PC-3 (cell line): ENCODE measurements at regions not wholly inside any gene's neighbourhood (a gene's known extent, or its start where the extent isn't known, plus 50 kb on each side); places are given as distances from the start of the nearest gene placed in this dataset.

Source experiments
- ATAC-seq: fragments of 200-7000 bp; cut with Tn5 transposase; 2 replicates; pipeline ENCODE4 v1.9.1; 2020; ENCODE audit warnings: mild to moderate bottlenecking, moderate library complexity
- BruUV-seq: library from RNA; stranded (reverse); fragments of 400-500 nt; replicated peaks from 2 replicates; lab custom pipeline; 2021; lab: Mats Ljungman, UMichigan
- CTCF ChIA-PET: fragments of 300-600 bp; sonication (Branson Sonifier 250); formaldehyde crosslinking; loops from one replicate; lab custom pipeline; 2022; ENCODE audit warnings: antibody characterized with exemption; lab: Charles Lee
- POLR2A ChIA-PET: fragments of 300-600 bp; sonication (Branson Sonifier 250); formaldehyde crosslinking; loops from one replicate; lab custom pipeline; 2022; ENCODE audit warnings: antibody characterized with exemption; ENCODE audit not compliant: unreplicated experiment; lab: Charles Lee
- DNase-seq: peaks from one replicate; pipeline ENCODE4 v3.0.0-alpha.2; 2015
- H2AFZ ChIP-seq: fragments of 300-600 bp; sonication (generic); 2 replicates; pipeline ENCODE4 v1.6.0; 2016; ENCODE audit warnings: antibody characterized with exemption, low read length
- H3F3A ChIP-seq: fragments of 300-600 bp; sonication (generic); one replicate; pipeline ENCODE4 v1.6.0; 2017; ENCODE audit warnings: antibody characterized with exemption, low read length, control low read depth, mild to moderate bottlenecking; ENCODE audit not compliant: unreplicated experiment
- H3K27ac ChIP-seq: fragments of 300-600 bp; sonication (generic); 2 replicates; pipeline ENCODE4 v1.5.1; 2016; ENCODE audit warnings: mild to moderate bottlenecking, low read length
- H3K27me3 ChIP-seq: fragments of 300-600 bp; sonication (generic); 2 replicates; pipeline ENCODE4 v1.6.1; 2016; ENCODE audit warnings: low read length, mixed read lengths
- H3K36me3 ChIP-seq: fragments of 300-600 bp; sonication (generic); 2 replicates; pipeline ENCODE4 v1.6.1; 2016; ENCODE audit warnings: low read depth, mixed run types, low read length, mixed read lengths
- H3K4me1 ChIP-seq: fragments of 300-600 bp; sonication (generic); 2 replicates; pipeline ENCODE4 v1.5.1; 2016; ENCODE audit warnings: low read length; ENCODE audit not compliant: insufficient read depth
- H3K4me2 ChIP-seq: fragments of 300-600 bp; sonication (generic); 2 replicates; pipeline ENCODE4 v1.6.0; 2016; ENCODE audit warnings: low read length
- H3K4me3 ChIP-seq: fragments of 300-600 bp; sonication (generic); 2 replicates; pipeline ENCODE4 v1.5.1; 2016; ENCODE audit warnings: mild to moderate bottlenecking, low read length, mixed read lengths
- H3K79me2 ChIP-seq: fragments of 300-600 bp; sonication (generic); 2 replicates; pipeline ENCODE4 v1.6.1; 2017; ENCODE audit warnings: low read length, mixed read lengths
- H3K9ac ChIP-seq: fragments of 300-600 bp; sonication (generic); 2 replicates; pipeline ENCODE4 v1.6.0; 2016; ENCODE audit warnings: mild to moderate bottlenecking, low read length
- H3K9me2 ChIP-seq: fragments of 300-600 bp; sonication (generic); replicated peaks from 2 replicates; pipeline ENCODE4 v1.6.1; 2016; ENCODE audit warnings: mixed run types, low read length, mixed read lengths
- H3K9me3 ChIP-seq: fragments of 300-600 bp; sonication (generic); 2 replicates; pipeline ENCODE4 v1.6.1; 2016; ENCODE audit warnings: low read length, mixed read lengths
- H4K20me1 ChIP-seq: fragments of 300-600 bp; sonication (generic); 2 replicates; pipeline ENCODE4 v1.6.1; 2016; ENCODE audit warnings: low read length, mixed read lengths
- CTCF ChIP-seq: fragments of 300-600 bp; sonication (generic); conservative IDR thresholded peaks from 2 replicates; pipeline ENCODE4 v1.5.1; 2017; ENCODE audit warnings: antibody characterized with exemption, low read depth, mild to moderate bottlenecking, low read length
- EZH2 ChIP-seq: fragments of 300-600 bp; sonication (generic); IDR thresholded peaks from one replicate; pipeline ENCODE4 v1.6.1; 2017; ENCODE audit warnings: antibody characterized with exemption, mild to moderate bottlenecking, low read length; ENCODE audit not compliant: unreplicated experiment
- EZH2phosphoT487 ChIP-seq: fragments of 300-600 bp; sonication (generic); IDR thresholded peaks from 2 replicates; pipeline ENCODE4 v1.6.1; 2018; ENCODE audit warnings: mild to moderate bottlenecking, antibody characterized with exemption, low read length, borderline replicate concordance
- intact Hi-C: fragments of 100-400 bp; cut with micrococcal nuclease; formaldehyde crosslinking; loops from 2 replicates; pipeline ENCODE4 v1.9.0; 2023

- POLR2A ChIA-PET = no interaction called here
- no TSS peak for BruUV-seq
- intact Hi-C loops = no loop called here
- H3K27ac ChIP-seq = no peak overlapping the region
- H3F3A ChIP-seq = no peaks in the 10 kb centered on the region
- H4K20me1 ChIP-seq = no peaks in the 10 kb centered on the region
- H3K36me3 ChIP-seq = no peaks in the 10 kb centered on the region
- no peaks in the 10 kb centered on the region for H3K9me2 ChIP-seq
- no peaks in the 10 kb centered on the region for H3K9me3 ChIP-seq
- H3K9ac ChIP-seq = no peak overlapping the region
- no peak overlapping the region for H3K4me3 ChIP-seq
- no peak overlapping the region for H2AFZ ChIP-seq
- CTCF ChIA-PET = no interaction called here
- no peak overlapping the region for H3K4me2 ChIP-seq
- no peaks in the 10 kb centered on the region for H3K27me3 ChIP-seq
- no peaks in the 10 kb centered on the region for H3K79me2 ChIP-seq
- no peak for TF ChIP-seq EZH2phosphoT487
- TF ChIP-seq EZH2 = no peak
- TF ChIP-seq CTCF = no peak
- ATAC-seq = no peak
- 0 out of 2 replicates have a peak, but pooled peaks cover 9% of the 10 kb centered on the region for H3K4me1 ChIP-seq
- no peak for DNase-seq
Measured at GRCh38 chr3:189531271-189531670, 99.9 kb upstream of the TP63 start.

- Histone ChIP-seq H3K4me2 (no peak overlapping the region), H3K36me3 (no peaks in the 10 kb centered on the region), H3K9me3 (no peaks in the 10 kb centered on the region), H3K79me2 (no peaks in the 10 kb centered on the region), H3K27ac (no peak overlapping the region), H3K4me3 (no peak overlapping the region), H3K27me3 (no peaks in the 10 kb centered on the region), H3K9me2 (no peaks in the 10 kb centered on the region), H4K20me1 (no peaks in the 10 kb centered on the region), H3K4me1 (0 out of 2 replicates have a peak, but pooled peaks cover 9% of the 10 kb centered on the region), H3K9ac (no peak overlapping the region), H2AFZ (no peak overlapping the region), H3F3A (no peaks in the 10 kb centered on the region)
- ATAC-seq (no peak), DNase-seq (no peak)
- TF ChIP-seq CTCF = no peak
- TF ChIP-seq EZH2 = no peak
- no peak for TF ChIP-seq EZH2phosphoT487
- CTCF ChIA-PET = no interaction called here
- intact Hi-C loops = no loop called here
- BruUV-seq = no TSS peak
- POLR2A ChIA-PET = no interaction called here
Measured at GRCh38 chr3:189534531-189534930, 96.7 kb upstream of the TP63 start.

- DNase-seq (no peak), ATAC-seq (no peak)
- H3F3A ChIP-seq = no peaks in the 10 kb centered on the region
- no peak overlapping the region for H3K9ac ChIP-seq
- no peak for TF ChIP-seq CTCF
- no peak for TF ChIP-seq EZH2phosphoT487
- TF ChIP-seq EZH2 = no peak
- H4K20me1 ChIP-seq = no peaks in the 10 kb centered on the region
- BruUV-seq = no TSS peak
- intact Hi-C loops = no loop called here
- H3K27me3 ChIP-seq = no peaks in the 10 kb centered on the region
- H3K9me3 ChIP-seq = no peaks in the 10 kb centered on the region
- no peaks in the 10 kb centered on the region for H3K36me3 ChIP-seq
- H3K4me1 ChIP-seq = no peaks in the 10 kb centered on the region
- CTCF ChIA-PET = no interaction called here
- POLR2A ChIA-PET = no interaction called here
- no peaks in the 10 kb centered on the region for H3K79me2 ChIP-seq
- H3K9me2 ChIP-seq = no peaks in the 10 kb centered on the region
- no peak overlapping the region for H3K27ac ChIP-seq
- H3K4me3 ChIP-seq = no peak overlapping the region
- H3K4me2 ChIP-seq = no peak overlapping the region
- H2AFZ ChIP-seq = no peak overlapping the region
Measured at GRCh38 chr3:189537135-189537534, 94.1 kb upstream of the TP63 start.
